GM12878 (cell line): ENCODE measurements at regions not wholly inside any gene's neighbourhood (a gene's known extent, or its start where the extent isn't known, plus 50 kb on each side); places are given as distances from the start of the nearest gene placed in this dataset.

Source experiments
- ATAC-seq: fragments of 200-7000 bp; cut with Tn5 transposase; 3 replicates; pipeline ENCODE4 v1.9.1; 2020; ENCODE audit warnings: mild to moderate bottlenecking, moderate library complexity
- BruUV-seq: library from RNA; stranded (reverse); fragments of 400-500 nt; replicated peaks from 2 replicates; lab custom pipeline; 2021; lab: Mats Ljungman, UMichigan
- CTCF ChIA-PET: fragments of 300-600 bp; sonication (Branson Sonifier 250); formaldehyde crosslinking; extraction: SDS; loops from one replicate; lab custom pipeline; 2021; ENCODE audit warnings: inconsistent platforms; lab: Yijun Ruan, JAX
- POLR2A ChIA-PET: fragments of 350-600 bp; formaldehyde crosslinking; extraction: SDS; loops from one replicate; lab custom pipeline; 2021; ENCODE audit warnings: inconsistent platforms; lab: Charles Lee
- RAD21 ChIA-PET: fragments of 300-600 bp; sonication (Branson Sonifier 250); formaldehyde crosslinking; loops from one replicate; lab custom pipeline; 2023; ENCODE audit warnings: antibody characterized with exemption; ENCODE audit not compliant: unreplicated experiment; lab: Charles Lee
- SMC1A ChIA-PET: fragments of 300-600 bp; sonication (Branson Sonifier 250); formaldehyde crosslinking; loops from one replicate; lab custom pipeline; 2023; ENCODE audit not compliant: unreplicated experiment, uncharacterized antibody; lab: Charles Lee
- DNase-seq: peaks from one replicate; pipeline ENCODE4 v3.0.0-alpha.2; 2011; ENCODE audit warnings: low read depth, low spot score
- FAIRE-seq: peaks from 3 replicates; lab custom pipeline; 2011; peaks lifted over from hg19 to GRCh38; lab: Jason Lieb, UNC
- H2AFZ ChIP-seq: 2 replicates; pipeline ENCODE4 v1.6.0; 2011; ENCODE audit warnings: low read depth, low read length, control low read depth; ENCODE audit not compliant: control insufficient read depth
- H3K27ac ChIP-seq: 2 replicates; pipeline ENCODE4 v1.5.1; 2011; ENCODE audit warnings: control low read depth; ENCODE audit not compliant: control insufficient read depth, insufficient read depth
- H3K27me3 ChIP-seq, 2 experiments: replicated peaks in 1 of 2; 2 replicates each; pipeline versions ENCODE4 v1.6.0 to v1.6.1; 2011; ENCODE audit warnings: low read length in 1 of 2; ENCODE audit not compliant: control insufficient read depth in 2 of 2, insufficient read depth in 2 of 2
- H3K36me3 ChIP-seq, 2 experiments: 2 replicates each; pipeline ENCODE4 v1.5.1; 2011; ENCODE audit warnings: low read length in 1 of 2; ENCODE audit not compliant: control insufficient read depth in 2 of 2, insufficient read depth in 2 of 2
- H3K4me1 ChIP-seq: 2 replicates; pipeline ENCODE4 v1.6.1; 2011; ENCODE audit warnings: mild to moderate bottlenecking, low read length, moderate library complexity, mixed read lengths; ENCODE audit not compliant: control insufficient read depth, insufficient read depth
- H3K4me2 ChIP-seq: 2 replicates; pipeline ENCODE4 v1.6.0; 2011; ENCODE audit warnings: control low read depth; ENCODE audit not compliant: control insufficient read depth, insufficient read depth
- H3K4me3 ChIP-seq: fragments of 200-600 bp; sonication (generic); 2 replicates; pipeline ENCODE4 v1.5.1; 2016
- H3K79me2 ChIP-seq: 2 replicates; pipeline ENCODE4 v1.6.0; 2011; ENCODE audit warnings: low read length; ENCODE audit not compliant: control insufficient read depth, insufficient read depth
- H3K9ac ChIP-seq: 2 replicates; pipeline ENCODE4 v1.8.0; 2011; ENCODE audit warnings: low read length, control low read depth, mixed read lengths; ENCODE audit not compliant: control insufficient read depth, insufficient read depth
- H3K9me3 ChIP-seq: replicated peaks from 3 replicates; pipeline ENCODE4 v1.5.1; 2011; ENCODE audit warnings: mild to moderate bottlenecking, low read length; ENCODE audit not compliant: control insufficient read depth, insufficient read depth
- H4K20me1 ChIP-seq: 2 replicates; pipeline ENCODE4 v1.6.0; 2011; ENCODE audit not compliant: control insufficient read depth, insufficient read depth
- BCLAF1 ChIP-seq: fragments of 450-650 bp; IDR thresholded peaks from 2 replicates; pipeline ENCODE4 v1.6.1; 2017; ENCODE audit warnings: antibody characterized with exemption, mild to moderate bottlenecking, moderate library complexity
- CEBPB ChIP-seq, 2 experiments: fragments of 150-350 bp in 1 of 2; IDR thresholded peaks; 2 replicates each; pipeline ENCODE4 v1.6.1; 2012 to 2014; ENCODE audit warnings: low read depth in 2 of 2, low read length in 2 of 2, borderline replicate concordance in 1 of 2, inconsistent platforms in 1 of 2
- CHD1 ChIP-seq: IDR thresholded peaks from 2 replicates; pipeline ENCODE4 v1.6.1; 2012; ENCODE audit warnings: low read depth, low read length, improper control_type of control experiment
- FOXK2 ChIP-seq: fragments of 450-650 bp; IDR thresholded peaks from 2 replicates; pipeline ENCODE4 v1.6.1; 2017; ENCODE audit warnings: mild to moderate bottlenecking, moderate library complexity
- GABPA ChIP-seq: IDR thresholded peaks from 2 replicates; pipeline ENCODE4 v1.6.1; 2014; ENCODE audit warnings: antibody characterized with exemption, low read depth, mild to moderate bottlenecking, inconsistent platforms
- IRF3 ChIP-seq: fragments of 450-650 bp; IDR thresholded peaks from 2 replicates; pipeline ENCODE4 v1.6.1; 2014; ENCODE audit warnings: mild to moderate bottlenecking
- MEF2B ChIP-seq: fragments of 450-650 bp; IDR thresholded peaks from 2 replicates; pipeline ENCODE4 v1.6.1; 2018; ENCODE audit warnings: mild to moderate bottlenecking, moderate library complexity; ENCODE audit not compliant: partially characterized antibody, poor library complexity, severe bottlenecking
- RFX5 ChIP-seq: IDR thresholded peaks from 2 replicates; pipeline ENCODE4 v1.6.1; 2011; ENCODE audit warnings: low read depth, low read length, improper control_type of control experiment
- SP1 ChIP-seq: IDR thresholded peaks from one replicate; pipeline ENCODE4 v1.6.1; 2011; ENCODE audit warnings: low read depth, low read length
- STAT1 ChIP-seq: fragments of 450-650 bp; conservative IDR thresholded peaks from 2 replicates; pipeline ENCODE4 v1.6.1; 2014; ENCODE audit warnings: antibody characterized with exemption, mild to moderate bottlenecking
- USF1 ChIP-seq: IDR thresholded peaks from 2 replicates; pipeline ENCODE4 v1.6.1; 2011; ENCODE audit warnings: borderline replicate concordance, low read depth, mild to moderate bottlenecking, moderate library complexity, mixed read lengths, low read length; ENCODE audit not compliant: insufficient read depth; ENCODE audit errors: extremely low read length
- USF2 ChIP-seq: IDR thresholded peaks from 2 replicates; pipeline ENCODE4 v1.6.1; 2011; ENCODE audit warnings: low read depth, low read length, improper control_type of control experiment, borderline replicate concordance
- WRNIP1 ChIP-seq: IDR thresholded peaks from 2 replicates; pipeline ENCODE4 v1.6.1; 2011; ENCODE audit warnings: low read depth, low read length, improper control_type of control experiment, borderline replicate concordance
- ZBTB4 ChIP-seq: fragments of 450-650 bp; formaldehyde crosslinking; IDR thresholded peaks from 2 replicates; pipeline ENCODE4 v1.4.0; 2022; ENCODE audit warnings: mild to moderate bottlenecking, moderate library complexity
- ZNF217 ChIP-seq: fragments of 450-650 bp; IDR thresholded peaks from 2 replicates; pipeline ENCODE4 v1.6.1; 2017; ENCODE audit warnings: antibody characterized with exemption, mild to moderate bottlenecking
- WGBS: methylation state at CpG from one replicate; pipeline ENCODE4 v1.1.6; 2016; ENCODE audit warnings: low lambda C conversion rate; ENCODE audit not compliant: insufficient replicate concordance, insufficient coverage; ENCODE audit errors: missing lambda C conversion rate; 5-methylcytosine and 5-hydroxymethylcytosine counted together
- in situ Hi-C: fragments of 300-500 bp; cut with MboI; formaldehyde crosslinking; loops from 9 replicates; pipeline ENCODE4 v1.14.3; 2018; ENCODE audit warnings: mixed read lengths
- intact Hi-C: fragments of 100-400 bp; cut with micrococcal nuclease; formaldehyde crosslinking; loops from one replicate; pipeline ENCODE4 v1.14.2; 2022; ENCODE audit not compliant: unreplicated experiment

- FAIRE-seq (no peak), DNase-seq (no peak), ATAC-seq (no peak)
- Histone ChIP-seq H3K4me3 (no peak overlapping the region), H3K27me3 (no peaks in the 10 kb centered on the region), H3K4me1 (no peaks in the 10 kb centered on the region), H3K79me2 (no peaks in the 10 kb centered on the region), H3K27ac (no peak overlapping the region), H2AFZ (no peak overlapping the region), H4K20me1 (no peaks in the 10 kb centered on the region)
- ChIA-PET RAD21 (no interaction called here), CTCF (no interaction called here), SMC1A (no interaction called here)
- WGBS, result 2% methylated on average over 3 of the region's 3 CpGs
- no TSS peak for BruUV-seq
- intact Hi-C loops, result no loop called here
- TF ChIP-seq BCLAF1 (no peak), GABPA (no peak), ZBTB4 (CRISPR knock-in tag) (no peak), CHD1 (no peak), WRNIP1 (no peak), SP1 (no peak), ZNF217 (no peak), FOXK2 (no peak), USF1 (no peak), RFX5 (no peak), STAT1 (no peak), IRF3 (no peak), MEF2B (no peak), CEBPB (IDR thresholded peaks at IDR 0.05; ENCODE audit: borderline replicate concordance in 1 of 2, low read depth in 2 of 2, low read length in 2 of 2) (no peak), USF2 (no peak)
- TF ChIP-seq, all 136 proteins: peak for 0
- H3K9ac ChIP-seq, result no peak overlapping the region
- H3K4me2 ChIP-seq, result no peak overlapping the region
- no peaks in the 10 kb centered on the region for H3K9me3 ChIP-seq
- POLR2A ChIA-PET, result interaction anchor here (0.7 kb wide), 1 partner anchor 846 kb away, joined by 7 read pairs; no protein-coding TSS in a partner anchor
- H3K36me3 ChIP-seq, result no peaks in the 10 kb centered on the region
- in situ Hi-C loops, result no loop called here
Measured at GRCh38 chr4:188971125-188971524, 831.9 kb downstream of the TRIML1 start.
